ENCODE measurements at regions not wholly inside any gene's neighbourhood (a gene's known extent, or its start where the extent isn't known, plus 50 kb on each side); places are given as distances from the start of the nearest gene placed in this dataset.
"Not testable (repeated sequence)": the region's sequence is repeated elsewhere in the genome, so short reads cannot be mapped to it uniquely, and the experiment has no call there.

GRCh38 chr18:30800800-30801199, 241.7 kb downstream of the DSC3 start:
- TF ChIP-seq CTCF (IDR thresholded peaks at IDR 0.05; ENCODE audit: low read depth, low read length) = no peak
- DNase-seq (ENCODE audit: extremely low read depth, low read depth) = no peak

GRCh38 chr18:30792051-30792450, 250.5 kb downstream of the DSC3 start:
- no peak for DNase-seq (ENCODE audit: extremely low read depth, low read depth)
- TF ChIP-seq CTCF (IDR thresholded peaks at IDR 0.05; ENCODE audit: low read depth, low read length) = no peak

DNA sequence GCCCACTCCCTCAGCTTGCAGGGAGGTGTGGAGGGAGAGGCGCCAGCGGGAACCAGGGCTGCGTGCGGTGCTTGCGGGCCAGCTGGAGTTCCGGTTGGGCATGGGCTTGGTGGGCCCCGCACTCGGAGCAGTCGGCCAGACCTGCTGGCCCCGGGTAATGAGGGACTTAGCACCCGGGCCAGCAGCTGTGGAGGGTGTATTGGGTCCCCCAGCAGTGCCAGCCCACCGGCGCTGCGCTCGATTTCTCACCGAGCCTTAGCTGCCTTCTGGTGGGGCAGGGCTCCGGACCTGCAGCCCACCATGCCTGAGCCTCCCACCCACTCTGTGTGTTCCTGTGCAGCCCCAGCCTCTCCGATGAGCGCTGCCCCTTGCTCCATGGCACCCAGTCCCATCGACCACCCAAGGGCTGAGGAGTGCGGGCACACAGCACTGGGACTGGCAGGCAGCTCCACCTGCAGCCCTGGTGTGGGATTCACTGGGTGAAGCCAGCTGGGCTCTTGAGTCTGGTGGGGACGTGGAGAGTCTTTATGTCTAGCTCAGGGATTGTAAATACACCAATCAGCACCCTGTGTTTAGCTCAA, 254.0 kb downstream of the DSC3 start:
- DNase-seq (ENCODE audit: extremely low read depth, low read depth) = not testable (repeated sequence)

GRCh38 chr18:30787410-30787809, 255.1 kb downstream of the DSC3 start:
- DNase-seq (ENCODE audit: extremely low read depth, low read depth) = no peak

DNA sequence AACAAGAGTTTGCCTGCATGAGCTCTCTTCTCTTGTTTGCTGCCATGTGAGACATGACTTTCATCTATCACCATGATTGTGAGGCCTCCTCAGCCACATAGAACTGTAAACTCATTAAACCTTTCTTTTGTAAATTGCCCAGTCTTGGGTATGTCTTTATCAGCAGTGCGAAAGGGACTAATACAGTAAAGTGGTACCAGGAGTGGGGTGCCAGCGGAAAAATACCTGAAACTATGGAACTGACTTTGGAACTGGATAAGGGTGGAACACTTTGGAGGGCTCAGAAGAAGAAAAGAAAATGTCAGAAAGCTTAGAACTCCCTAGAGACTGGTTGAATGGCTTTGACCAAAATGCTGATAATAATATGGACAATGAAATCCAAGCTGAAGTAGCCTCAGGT, 260.9 kb downstream of the DSC3 start:
- TF ChIP-seq CTCF (IDR thresholded peaks at IDR 0.05; ENCODE audit: low read depth, low read length) = no peak
- no peak for DNase-seq (ENCODE audit: extremely low read depth, low read depth)

More at GRCh38 chr18:30787410-30787809, 255.1 kb downstream of the DSC3 start:
- no peak for TF ChIP-seq CTCF (IDR thresholded peaks at IDR 0.05; ENCODE audit: low read depth, low read length)

DNA sequence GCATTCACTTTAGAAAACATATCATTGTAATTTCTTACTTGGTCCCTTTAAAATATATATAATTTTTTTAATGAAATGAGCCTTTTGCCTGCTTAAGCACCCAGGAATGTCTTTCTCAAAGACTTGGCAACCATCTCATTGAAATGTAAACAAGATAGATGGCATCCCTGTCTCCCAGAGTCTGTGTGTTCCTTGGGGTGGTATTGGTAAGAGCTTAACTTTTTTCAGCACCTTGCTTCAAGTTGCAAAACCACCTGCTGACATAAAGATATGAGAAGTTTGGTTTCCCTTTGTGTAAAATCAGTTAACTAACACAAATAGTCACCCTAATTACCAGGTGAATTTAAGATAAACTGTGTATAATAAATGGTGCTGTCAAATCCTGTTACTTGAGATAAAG, 266.9 kb downstream of the DSC3 start:
- TF ChIP-seq CTCF (IDR thresholded peaks at IDR 0.05; ENCODE audit: low read depth, low read length) = no peak
- DNase-seq (ENCODE audit: extremely low read depth, low read depth) = no peak

GRCh38 chr18:30772170-30772569, 270.4 kb downstream of the DSC3 start:
- DNase-seq (ENCODE audit: extremely low read depth, low read depth) = not testable (repeated sequence)

DNA sequence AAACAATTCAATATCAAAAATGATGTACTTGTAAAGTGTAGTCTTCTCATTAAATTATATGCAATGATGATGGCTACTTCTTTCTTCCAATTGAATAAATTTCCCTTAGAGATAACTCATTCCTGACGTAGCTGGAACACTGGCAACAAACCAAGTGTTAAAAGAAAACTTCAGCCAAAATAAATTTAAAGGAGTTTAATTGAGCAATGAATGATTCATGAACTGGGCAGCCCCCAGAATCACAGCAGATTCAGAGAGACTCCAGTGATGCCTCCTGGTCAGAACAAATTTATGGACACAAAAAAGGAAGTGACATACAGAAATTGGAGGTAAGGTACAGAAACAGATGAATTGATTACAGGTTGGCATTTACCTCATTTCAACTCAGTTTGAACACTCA, 276.5 kb downstream of the DSC3 start:
- DNase-seq (ENCODE audit: extremely low read depth, low read depth) = no peak

More for the DNA sequence above, 276.5 kb downstream of the DSC3 start:
- no peak for TF ChIP-seq CTCF (IDR thresholded peaks at IDR 0.05; ENCODE audit: low read depth, low read length)
